GM12865 (cell line): ENCODE measurements at regions not wholly inside any gene's neighbourhood (a gene's known extent, or its start where the extent isn't known, plus 50 kb on each side); places are given as distances from the start of the nearest gene placed in this dataset.

Experiments
- DNase-seq: peaks from one replicate; pipeline ENCODE4 v3.0.0; 2010; ENCODE audit warnings: low read depth
- H3K4me3 ChIP-seq: 2 replicates; pipeline ENCODE4 v1.5.1; 2011; ENCODE audit warnings: mild to moderate bottlenecking, low read depth, low read length, control low read depth
- TF ChIP-seq, protein P1 (sequence below): IDR thresholded peaks from 2 replicates; pipeline ENCODE4 v1.5.1; 2011; ENCODE audit warnings: low read length, control low read depth, low read depth, inconsistent platforms; ENCODE audit not compliant: insufficient read depth; ENCODE audit errors: missing control alignments

DNA sequence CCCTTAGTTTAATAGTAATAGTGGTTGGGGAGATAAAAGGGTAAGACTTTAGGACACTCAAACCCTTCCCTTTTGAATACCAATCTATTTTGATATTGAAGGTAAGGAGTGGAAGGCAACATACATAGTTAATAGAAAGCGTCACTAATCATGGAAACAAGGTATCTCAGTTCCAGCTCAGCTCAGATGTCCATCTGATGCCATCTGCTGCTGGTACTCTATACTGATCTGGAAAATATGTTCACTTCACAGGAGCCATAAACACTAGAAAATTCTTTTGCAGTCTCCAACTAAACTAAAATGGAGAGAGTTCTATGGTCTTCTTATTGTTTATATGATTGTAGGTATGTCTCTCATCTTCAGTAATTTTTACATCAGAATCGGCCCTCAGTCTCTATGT lies 1777.1 kb downstream of the OTOL1 start:
- no peak for DNase-seq
- TF ChIP-seq, protein P1, sequence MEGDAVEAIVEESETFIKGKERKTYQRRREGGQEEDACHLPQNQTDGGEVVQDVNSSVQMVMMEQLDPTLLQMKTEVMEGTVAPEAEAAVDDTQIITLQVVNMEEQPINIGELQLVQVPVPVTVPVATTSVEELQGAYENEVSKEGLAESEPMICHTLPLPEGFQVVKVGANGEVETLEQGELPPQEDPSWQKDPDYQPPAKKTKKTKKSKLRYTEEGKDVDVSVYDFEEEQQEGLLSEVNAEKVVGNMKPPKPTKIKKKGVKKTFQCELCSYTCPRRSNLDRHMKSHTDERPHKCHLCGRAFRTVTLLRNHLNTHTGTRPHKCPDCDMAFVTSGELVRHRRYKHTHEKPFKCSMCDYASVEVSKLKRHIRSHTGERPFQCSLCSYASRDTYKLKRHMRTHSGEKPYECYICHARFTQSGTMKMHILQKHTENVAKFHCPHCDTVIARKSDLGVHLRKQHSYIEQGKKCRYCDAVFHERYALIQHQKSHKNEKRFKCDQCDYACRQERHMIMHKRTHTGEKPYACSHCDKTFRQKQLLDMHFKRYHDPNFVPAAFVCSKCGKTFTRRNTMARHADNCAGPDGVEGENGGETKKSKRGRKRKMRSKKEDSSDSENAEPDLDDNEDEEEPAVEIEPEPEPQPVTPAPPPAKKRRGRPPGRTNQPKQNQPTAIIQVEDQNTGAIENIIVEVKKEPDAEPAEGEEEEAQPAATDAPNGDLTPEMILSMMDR = no peak
- no peak overlapping the region for H3K4me3 ChIP-seq

DNA sequence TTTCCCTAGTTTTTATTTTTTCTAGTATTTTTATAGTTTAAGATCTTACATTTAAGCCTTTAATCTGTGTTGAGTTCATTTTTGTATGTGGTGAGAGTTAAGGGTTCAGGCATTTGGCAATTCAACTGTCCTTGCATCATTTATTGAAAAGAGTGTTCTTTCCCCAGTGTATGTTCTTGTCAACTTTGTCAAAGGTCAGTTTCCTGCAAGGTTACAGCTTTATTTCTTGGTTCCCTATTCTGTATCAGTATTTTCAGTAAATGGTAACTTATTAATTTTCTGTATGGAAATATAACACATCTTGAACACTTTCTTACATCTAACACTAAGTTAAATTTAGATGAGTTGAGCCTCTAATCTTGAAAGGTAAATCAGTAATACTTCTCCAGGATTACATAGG lies 1770.1 kb downstream of the OTOL1 start:
- H3K4me3 ChIP-seq = no peak overlapping the region
- TF ChIP-seq, protein P1 = no peak
- DNase-seq = no peak

DNA sequence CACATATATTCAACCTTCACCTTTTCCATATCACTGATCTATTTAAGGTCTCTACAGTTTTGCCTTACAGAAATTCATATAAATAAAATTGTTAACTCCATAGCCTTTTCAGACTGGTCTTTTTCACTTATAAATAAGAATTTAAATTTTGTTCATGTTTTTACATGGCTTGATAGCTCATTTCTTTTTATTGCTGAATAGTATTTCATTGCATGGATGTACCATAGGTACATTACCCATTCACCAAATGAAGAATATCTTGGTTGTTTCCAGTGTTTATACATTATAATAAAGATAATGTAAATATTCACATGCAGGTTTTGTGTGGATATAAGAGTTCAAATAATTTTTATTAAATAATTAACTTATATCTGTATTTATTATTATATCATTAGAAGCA lies 1765.0 kb downstream of the OTOL1 start:
- DNase-seq = no peak
- TF ChIP-seq, protein P1 = no peak
- H3K4me3 ChIP-seq = no peak overlapping the region

DNA sequence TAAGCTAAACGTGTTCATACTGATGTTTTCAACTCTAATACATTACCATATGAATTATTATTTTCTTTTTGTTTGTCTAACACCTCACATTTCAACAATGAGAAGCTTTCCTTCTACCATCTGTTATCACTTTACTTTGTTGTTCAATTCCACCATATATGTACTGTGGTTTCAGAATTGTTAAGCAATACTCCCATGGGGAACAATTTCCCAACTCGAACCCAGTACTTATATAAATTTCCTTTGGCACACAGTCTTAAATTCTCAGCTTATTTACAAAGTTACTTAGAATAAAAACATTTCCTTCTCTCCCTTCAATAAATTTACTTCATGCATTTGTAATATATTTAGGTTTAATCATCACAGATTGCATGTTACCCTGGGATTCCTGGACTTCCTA lies 1764.4 kb downstream of the OTOL1 start:
- TF ChIP-seq, protein P1 = no peak
- H3K4me3 ChIP-seq = no peak overlapping the region
- DNase-seq = no peak

DNA sequence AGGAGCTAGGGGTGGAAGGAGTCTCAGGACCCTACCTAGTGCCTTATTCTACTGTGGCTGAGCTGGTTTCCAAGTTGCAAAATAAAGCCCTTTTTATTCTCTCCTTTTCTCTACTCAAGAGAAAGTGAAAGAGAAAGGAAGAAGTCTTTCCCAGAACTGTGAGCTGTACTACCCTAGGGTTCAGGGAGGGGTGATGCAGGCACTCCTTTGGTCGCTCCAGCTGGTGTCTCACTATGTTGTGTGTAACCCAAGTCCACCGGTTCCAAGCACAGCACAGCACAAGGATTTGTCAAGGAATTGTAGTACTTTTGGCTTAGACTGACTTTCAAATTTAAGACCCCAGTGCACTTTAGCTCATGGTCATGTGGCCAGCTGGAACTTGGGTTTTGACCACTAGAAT lies 1721.7 kb downstream of the OTOL1 start:
- TF ChIP-seq, protein P1 = no peak
- no peak for DNase-seq
- H3K4me3 ChIP-seq = no peak overlapping the region

DNA sequence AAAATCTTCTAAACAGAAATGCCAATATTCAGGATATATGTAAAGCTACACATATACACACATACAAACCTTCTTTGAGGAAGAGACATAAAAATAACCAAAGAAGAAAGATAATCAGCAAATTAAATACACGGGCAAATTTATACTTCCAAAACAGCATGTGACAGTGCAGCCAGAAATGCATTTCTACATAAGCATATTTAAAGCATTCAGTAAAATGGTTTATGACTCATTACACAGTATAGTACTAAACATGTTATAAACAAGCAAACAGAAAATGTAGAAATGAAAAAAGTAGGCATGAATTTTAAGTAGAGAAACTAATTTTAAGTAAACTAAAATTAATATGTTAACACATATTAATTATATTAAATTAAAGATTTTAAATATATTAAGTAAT lies 1717.2 kb downstream of the OTOL1 start:
- H3K4me3 ChIP-seq = no peak overlapping the region
- TF ChIP-seq, protein P1 = no peak
- DNase-seq = no peak

DNA sequence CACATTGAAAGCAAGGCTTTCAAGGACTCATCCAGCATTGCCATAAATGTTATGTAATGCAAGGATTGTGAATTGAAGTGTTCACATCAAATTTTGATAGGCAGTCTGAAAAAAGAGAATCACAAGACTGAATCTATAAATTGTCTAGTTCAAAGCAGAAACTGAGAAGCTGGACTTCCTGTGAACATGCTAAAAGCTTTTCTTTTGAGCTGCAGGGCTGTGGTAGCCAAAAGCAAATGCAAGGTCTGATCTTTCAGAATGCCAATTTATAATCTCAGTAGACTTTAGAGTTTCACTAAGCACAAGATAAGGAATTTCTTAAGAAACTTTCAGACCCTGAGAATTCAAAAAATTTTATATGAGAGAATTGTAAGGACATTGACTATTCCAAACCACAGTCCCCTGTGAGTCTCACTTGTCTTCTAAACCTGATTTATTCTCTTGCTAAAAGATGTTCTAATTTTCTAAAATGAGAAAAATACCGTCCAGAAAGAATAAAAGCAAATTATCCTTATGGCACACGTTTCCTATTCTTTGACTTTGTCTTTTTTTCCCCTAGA lies 1700.3 kb downstream of the OTOL1 start:
- TF ChIP-seq, protein P1 = no peak
- H3K4me3 ChIP-seq = no peak overlapping the region
- DNase-seq = no peak
